ENCODE measurements at regions not wholly inside any gene's neighbourhood (a gene's known extent, or its start where the extent isn't known, plus 50 kb on each side); places are given as distances from the start of the nearest gene placed in this dataset.
"Not testable (repeated sequence)": the region's sequence is repeated elsewhere in the genome, so short reads cannot be mapped to it uniquely, and the experiment has no call there.

GRCh38 chr6:167217951-167218759, 60.4 kb upstream of the GPR31 start:
- peak overlapping the region; percentile 79 for H3K27ac Mint-ChIP-seq
- H3K79me2 ChIP-seq (ENCODE audit: low read depth); H3K4me3 ChIP-seq; H3K27me3 Mint-ChIP-seq (ENCODE audit: insufficient read depth, low read depth); H3K9ac ChIP-seq; DNase-seq (ENCODE audit: low spot score); H3K4me1 Mint-ChIP-seq; H2AFZ ChIP-seq (replicated peaks); H3K4me2 ChIP-seq; H3K9me3 Mint-ChIP-seq; H4K20me1 ChIP-seq (ENCODE audit: low read depth); H3F3A ChIP-seq (ENCODE audit: low read depth); H3K36me3 Mint-ChIP-seq; H3K4me3 Mint-ChIP-seq; H3K27ac ChIP-seq; H3K9me3 ChIP-seq (ENCODE audit: low read depth); H3K4me1 ChIP-seq; H3K27me3 ChIP-seq; H3K36me3 ChIP-seq: not testable (repeated sequence)
- TF ChIP-seq, protein P1, sequence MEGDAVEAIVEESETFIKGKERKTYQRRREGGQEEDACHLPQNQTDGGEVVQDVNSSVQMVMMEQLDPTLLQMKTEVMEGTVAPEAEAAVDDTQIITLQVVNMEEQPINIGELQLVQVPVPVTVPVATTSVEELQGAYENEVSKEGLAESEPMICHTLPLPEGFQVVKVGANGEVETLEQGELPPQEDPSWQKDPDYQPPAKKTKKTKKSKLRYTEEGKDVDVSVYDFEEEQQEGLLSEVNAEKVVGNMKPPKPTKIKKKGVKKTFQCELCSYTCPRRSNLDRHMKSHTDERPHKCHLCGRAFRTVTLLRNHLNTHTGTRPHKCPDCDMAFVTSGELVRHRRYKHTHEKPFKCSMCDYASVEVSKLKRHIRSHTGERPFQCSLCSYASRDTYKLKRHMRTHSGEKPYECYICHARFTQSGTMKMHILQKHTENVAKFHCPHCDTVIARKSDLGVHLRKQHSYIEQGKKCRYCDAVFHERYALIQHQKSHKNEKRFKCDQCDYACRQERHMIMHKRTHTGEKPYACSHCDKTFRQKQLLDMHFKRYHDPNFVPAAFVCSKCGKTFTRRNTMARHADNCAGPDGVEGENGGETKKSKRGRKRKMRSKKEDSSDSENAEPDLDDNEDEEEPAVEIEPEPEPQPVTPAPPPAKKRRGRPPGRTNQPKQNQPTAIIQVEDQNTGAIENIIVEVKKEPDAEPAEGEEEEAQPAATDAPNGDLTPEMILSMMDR (IDR thresholded peaks at IDR 0.05), result peak; percentile 22

DNA sequence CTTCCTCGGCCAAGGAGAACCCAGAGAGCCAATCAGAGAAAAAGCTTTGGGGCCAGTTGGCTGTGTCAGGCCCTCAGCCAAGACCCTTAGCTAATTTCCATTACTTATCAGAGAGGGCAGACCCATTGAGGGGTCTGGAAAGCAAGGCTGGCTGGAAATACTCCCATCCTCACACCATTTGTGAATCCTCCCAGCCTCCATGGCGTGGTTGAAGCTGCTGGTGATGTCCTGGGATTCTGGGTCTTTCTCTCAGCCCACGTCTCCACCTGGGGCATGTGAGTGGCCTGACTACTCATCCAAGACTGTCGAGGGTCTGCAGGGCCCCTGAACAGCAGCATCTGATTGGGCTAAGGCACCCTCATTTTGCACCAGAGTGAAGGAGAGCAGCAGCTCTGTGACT, 61.3 kb upstream of the GPR31 start:
- not testable (repeated sequence) for H3K79me2 ChIP-seq (ENCODE audit: low read depth); H3K9me3 Mint-ChIP-seq; H3K4me1 Mint-ChIP-seq; H2AFZ ChIP-seq (replicated peaks); DNase-seq (ENCODE audit: low spot score); H3K36me3 Mint-ChIP-seq; H3K9ac ChIP-seq; H3K27me3 Mint-ChIP-seq (ENCODE audit: insufficient read depth, low read depth); H4K20me1 ChIP-seq (ENCODE audit: low read depth); H3K9me3 ChIP-seq (ENCODE audit: low read depth); H3K4me3 Mint-ChIP-seq; H3F3A ChIP-seq (ENCODE audit: low read depth); H3K27ac ChIP-seq; H3K4me1 ChIP-seq; H3K36me3 ChIP-seq; H3K27me3 ChIP-seq; H3K27ac Mint-ChIP-seq; H3K4me3 ChIP-seq; H3K4me2 ChIP-seq

DNA sequence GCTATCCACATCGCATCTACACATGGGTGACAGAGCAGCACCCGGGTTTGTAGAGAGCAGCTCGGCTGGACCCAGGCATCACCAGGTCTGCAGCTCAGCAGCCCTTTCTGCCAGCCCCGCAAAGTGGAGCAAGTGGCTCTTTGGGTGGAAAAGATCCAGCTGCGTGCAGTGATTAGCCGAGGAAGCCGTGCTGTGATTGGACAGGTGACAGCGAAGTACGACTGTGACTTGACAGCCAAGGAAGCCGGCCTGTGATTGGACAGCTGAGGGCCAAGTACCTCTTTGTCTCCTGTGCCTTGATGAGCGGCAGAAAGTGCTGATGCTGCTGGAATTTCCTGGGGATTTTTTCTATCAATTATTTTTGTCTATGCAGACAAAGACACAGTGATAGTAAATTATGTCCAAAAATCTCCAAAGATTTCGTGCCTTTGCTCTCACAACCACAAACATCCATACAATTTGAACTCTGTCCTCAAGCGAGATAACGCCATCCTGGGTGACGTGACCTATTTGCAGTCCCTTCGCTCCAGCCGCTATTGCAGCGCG, 62.3 kb upstream of the GPR31 start:
- no peaks in the 10 kb centered on the region for H4K20me1 ChIP-seq (ENCODE audit: low read depth)
- peaks cover 12% of the 10 kb centered on the region for H3F3A ChIP-seq (ENCODE audit: low read depth)
- DNase-seq (ENCODE audit: low spot score), result no peak
- Mint-ChIP-seq H3K36me3 (no peaks in the 10 kb centered on the region), H3K27ac (no peak overlapping the region), H3K9me3 (no peaks in the 10 kb centered on the region), H3K4me3 (no peak overlapping the region), H3K27me3 (ENCODE audit: insufficient read depth, low read depth) (peaks cover 8% of the 10 kb centered on the region), H3K4me1 (peaks cover 13% of the 10 kb centered on the region)
- H3K27me3 ChIP-seq, result peaks cover 1% of the 10 kb centered on the region
- no peak overlapping the region for H3K4me3 ChIP-seq
- no peak overlapping the region for H3K9ac ChIP-seq
- no peak overlapping the region for H3K27ac ChIP-seq
- H2AFZ ChIP-seq (replicated peaks), result no peak overlapping the region
- TF ChIP-seq EZH2phosphoT487 (IDR thresholded peaks at IDR 0.05), result no peak
- TF ChIP-seq, protein P1 (IDR thresholded peaks at IDR 0.05), result no peak
- no peak for TF ChIP-seq EZH2 (IDR thresholded peaks at IDR 0.05)
- H3K4me1 ChIP-seq, result peaks cover 5% of the 10 kb centered on the region
- H3K36me3 ChIP-seq, result no peaks in the 10 kb centered on the region
- no peak overlapping the region for H3K4me2 ChIP-seq
- no peaks in the 10 kb centered on the region for H3K79me2 ChIP-seq (ENCODE audit: low read depth)
- no peaks in the 10 kb centered on the region for H3K9me3 ChIP-seq (ENCODE audit: low read depth)

Data from neural progenitor cell (in vitro differentiated cells).